GM12878 (cell line): ENCODE measurements at regions not wholly inside any gene's neighbourhood (a gene's known extent, or its start where the extent isn't known, plus 50 kb on each side); places are given as distances from the start of the nearest gene placed in this dataset.
A peak's percentile ranks its signal among the peaks of the same experiment; 100 is the strongest.
"Not testable (repeated sequence)": the region's sequence is repeated elsewhere in the genome, so short reads cannot be mapped to it uniquely, and the experiment has no call there.

Experiments used
- ATAC-seq: fragments of 200-7000 bp; cut with Tn5 transposase; 3 replicates; pipeline ENCODE4 v1.9.1; 2020; ENCODE audit warnings: mild to moderate bottlenecking, moderate library complexity
- BruUV-seq: library from RNA; stranded (reverse); fragments of 400-500 nt; replicated peaks from 2 replicates; lab custom pipeline; 2021; lab: Mats Ljungman, UMichigan
- CTCF ChIA-PET: fragments of 300-600 bp; sonication (Branson Sonifier 250); formaldehyde crosslinking; extraction: SDS; loops from one replicate; lab custom pipeline; 2021; ENCODE audit warnings: inconsistent platforms; lab: Yijun Ruan, JAX
- POLR2A ChIA-PET: fragments of 350-600 bp; formaldehyde crosslinking; extraction: SDS; loops from one replicate; lab custom pipeline; 2021; ENCODE audit warnings: inconsistent platforms; lab: Charles Lee
- RAD21 ChIA-PET: fragments of 300-600 bp; sonication (Branson Sonifier 250); formaldehyde crosslinking; loops from one replicate; lab custom pipeline; 2023; ENCODE audit warnings: antibody characterized with exemption; ENCODE audit not compliant: unreplicated experiment; lab: Charles Lee
- SMC1A ChIA-PET: fragments of 300-600 bp; sonication (Branson Sonifier 250); formaldehyde crosslinking; loops from one replicate; lab custom pipeline; 2023; ENCODE audit not compliant: unreplicated experiment, uncharacterized antibody; lab: Charles Lee
- DNase-seq: peaks from one replicate; pipeline ENCODE4 v3.0.0-alpha.2; 2011; ENCODE audit warnings: low read depth, low spot score
- FAIRE-seq: peaks from 3 replicates; lab custom pipeline; 2011; peaks lifted over from hg19 to GRCh38; lab: Jason Lieb, UNC
- H2AFZ ChIP-seq: 2 replicates; pipeline ENCODE4 v1.6.0; 2011; ENCODE audit warnings: low read depth, low read length, control low read depth; ENCODE audit not compliant: control insufficient read depth
- H3K27ac ChIP-seq: 2 replicates; pipeline ENCODE4 v1.5.1; 2011; ENCODE audit warnings: control low read depth; ENCODE audit not compliant: control insufficient read depth, insufficient read depth
- H3K27me3 ChIP-seq, 2 experiments: replicated peaks in 1 of 2; 2 replicates each; pipeline versions ENCODE4 v1.6.0 to v1.6.1; 2011; ENCODE audit warnings: low read length in 1 of 2; ENCODE audit not compliant: control insufficient read depth in 2 of 2, insufficient read depth in 2 of 2
- H3K36me3 ChIP-seq, 2 experiments: 2 replicates each; pipeline ENCODE4 v1.5.1; 2011; ENCODE audit warnings: low read length in 1 of 2; ENCODE audit not compliant: control insufficient read depth in 2 of 2, insufficient read depth in 2 of 2
- H3K4me1 ChIP-seq: 2 replicates; pipeline ENCODE4 v1.6.1; 2011; ENCODE audit warnings: mild to moderate bottlenecking, low read length, moderate library complexity, mixed read lengths; ENCODE audit not compliant: control insufficient read depth, insufficient read depth
- H3K4me2 ChIP-seq: 2 replicates; pipeline ENCODE4 v1.6.0; 2011; ENCODE audit warnings: control low read depth; ENCODE audit not compliant: control insufficient read depth, insufficient read depth
- H3K4me3 ChIP-seq: fragments of 200-600 bp; sonication (generic); 2 replicates; pipeline ENCODE4 v1.5.1; 2016
- H3K79me2 ChIP-seq: 2 replicates; pipeline ENCODE4 v1.6.0; 2011; ENCODE audit warnings: low read length; ENCODE audit not compliant: control insufficient read depth, insufficient read depth
- H3K9ac ChIP-seq: 2 replicates; pipeline ENCODE4 v1.8.0; 2011; ENCODE audit warnings: low read length, control low read depth, mixed read lengths; ENCODE audit not compliant: control insufficient read depth, insufficient read depth
- H3K9me3 ChIP-seq: replicated peaks from 3 replicates; pipeline ENCODE4 v1.5.1; 2011; ENCODE audit warnings: mild to moderate bottlenecking, low read length; ENCODE audit not compliant: control insufficient read depth, insufficient read depth
- H4K20me1 ChIP-seq: 2 replicates; pipeline ENCODE4 v1.6.0; 2011; ENCODE audit not compliant: control insufficient read depth, insufficient read depth
- BCL11A ChIP-seq: IDR thresholded peaks from 2 replicates; pipeline ENCODE4 v1.6.1; 2011; ENCODE audit warnings: low read depth, low read length
- FOXM1 ChIP-seq: IDR thresholded peaks from 2 replicates; pipeline ENCODE4 v1.6.1; 2012; ENCODE audit warnings: low read depth, mild to moderate bottlenecking, inconsistent platforms, low read length, moderate library complexity
- JUNB ChIP-seq: IDR thresholded peaks from 2 replicates; pipeline ENCODE4 v1.6.1; 2016; ENCODE audit warnings: antibody characterized with exemption, mild to moderate bottlenecking
- MEF2B ChIP-seq: fragments of 450-650 bp; IDR thresholded peaks from 2 replicates; pipeline ENCODE4 v1.6.1; 2018; ENCODE audit warnings: mild to moderate bottlenecking, moderate library complexity; ENCODE audit not compliant: partially characterized antibody, poor library complexity, severe bottlenecking
- MTA2 ChIP-seq: fragments of 450-650 bp; IDR thresholded peaks from 2 replicates; pipeline ENCODE4 v1.6.1; 2016; ENCODE audit warnings: low read depth, mild to moderate bottlenecking, moderate library complexity
- NFIC ChIP-seq: IDR thresholded peaks from 2 replicates; pipeline ENCODE4 v1.6.1; 2012; ENCODE audit warnings: low read depth, mild to moderate bottlenecking, inconsistent platforms, low read length, moderate library complexity
- NFYB ChIP-seq: IDR thresholded peaks from 2 replicates; pipeline ENCODE4 v1.6.1; 2011; ENCODE audit warnings: low read depth, mild to moderate bottlenecking, low read length, improper control_type of control experiment, moderate library complexity; ENCODE audit not compliant: insufficient read depth
- RUNX3 ChIP-seq: IDR thresholded peaks from 2 replicates; pipeline ENCODE4 v1.6.1; 2012; ENCODE audit warnings: low read length, inconsistent platforms
- SPI1 ChIP-seq: IDR thresholded peaks from 2 replicates; pipeline ENCODE4 v1.6.1; 2011; ENCODE audit warnings: low read depth, mild to moderate bottlenecking, low read length, moderate library complexity, borderline replicate concordance; ENCODE audit not compliant: insufficient read depth
- YBX1 ChIP-seq: fragments of 450-650 bp; IDR thresholded peaks from 2 replicates; pipeline ENCODE4 v1.6.1; 2016; ENCODE audit warnings: antibody characterized with exemption
- WGBS: methylation state at CpG from one replicate; pipeline ENCODE4 v1.1.6; 2016; ENCODE audit warnings: low lambda C conversion rate; ENCODE audit not compliant: insufficient replicate concordance, insufficient coverage; ENCODE audit errors: missing lambda C conversion rate; 5-methylcytosine and 5-hydroxymethylcytosine counted together
- in situ Hi-C: fragments of 300-500 bp; cut with MboI; formaldehyde crosslinking; loops from 9 replicates; pipeline ENCODE4 v1.14.3; 2018; ENCODE audit warnings: mixed read lengths
- intact Hi-C: fragments of 100-400 bp; cut with micrococcal nuclease; formaldehyde crosslinking; loops from one replicate; pipeline ENCODE4 v1.14.2; 2022; ENCODE audit not compliant: unreplicated experiment

DNA sequence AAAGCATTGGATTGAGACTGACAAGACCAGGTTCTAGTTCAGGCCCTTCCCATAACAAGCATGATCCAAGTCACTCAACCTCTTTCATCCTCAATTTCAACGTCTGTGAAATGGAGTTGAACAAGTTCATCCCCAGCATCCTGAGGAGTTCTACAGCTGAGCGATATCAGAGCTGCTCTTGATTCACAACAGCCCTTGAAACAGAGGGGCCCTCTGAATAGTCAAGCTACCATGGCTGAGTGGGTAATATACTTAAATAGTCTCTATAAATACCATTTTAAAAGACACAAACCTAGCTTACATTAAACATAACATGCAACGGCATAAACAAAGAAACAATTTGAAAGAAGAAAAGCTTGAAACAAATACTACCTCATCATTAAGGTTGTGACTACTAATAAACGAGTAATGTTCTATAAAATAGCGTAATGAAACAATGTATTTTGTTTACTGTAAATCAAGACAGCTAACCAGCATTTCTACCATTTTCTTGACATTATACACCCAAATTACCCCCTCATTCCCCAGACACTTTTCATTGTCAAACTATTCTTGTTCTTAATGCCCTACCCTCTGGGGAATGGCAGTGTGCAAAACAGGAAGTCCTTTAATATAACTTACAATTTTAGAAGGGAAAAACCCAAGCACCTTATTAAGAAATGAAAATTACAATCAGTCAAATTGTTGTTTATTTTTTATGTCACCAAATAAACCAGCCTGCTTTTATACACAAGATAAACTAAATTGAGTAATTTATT, 202.3 kb downstream of the PARM1 start:
- SMC1A ChIA-PET: interaction anchor here (0.5 to 1.2 kb wide), 3 partner anchors 45 to 260 kb away, joined by 3 to 6 read pairs (median 3); no protein-coding TSS in a partner anchor
- in situ Hi-C loops: no loop called here
- H3K27ac ChIP-seq: no peak overlapping the region
- no peaks in the 10 kb centered on the region for H3K36me3 ChIP-seq
- H3K9me3 ChIP-seq: no peaks in the 10 kb centered on the region
- TF ChIP-seq JUNB (peak; percentile 24; the same call in 1 of the 2 replicates), BCL11A (0 out of 2 replicates have a peak, but pooled peaks have one; percentile 16), NFYB (no peak), YBX1 (no peak), NFIC (peak; percentile 78), FOXM1 (peak; percentile 52; the same call in 1 of the 2 replicates), MEF2B (peak; percentile 95), MTA2 (peak; percentile 69; the same call in 1 of the 2 replicates), SPI1 (peak; percentile 67; the same call in 1 of the 2 replicates), RUNX3 (peak; percentile 15; the same call in 1 of the 2 replicates)
- TF ChIP-seq, all 136 proteins: peak for 8
- Histone ChIP-seq H3K79me2 (no peaks in the 10 kb centered on the region), H3K4me2 (no peak overlapping the region), H3K4me1 (no peaks in the 10 kb centered on the region), H3K9ac (no peak overlapping the region), H3K27me3 (no peaks in the 10 kb centered on the region), H4K20me1 (no peaks in the 10 kb centered on the region), H3K4me3 (no peak overlapping the region), H2AFZ (0 out of 2 replicates have a peak overlapping the region, but pooled peaks have one; percentile 1)
- intact Hi-C loops: no loop called here
- no TSS peak for BruUV-seq
- WGBS: 8% methylated on average over 5 of the region's 5 CpGs
- no peak for FAIRE-seq
- ChIA-PET RAD21 (interaction anchor here (0.8 to 1.4 kb wide), 2 partner anchors 165 to 202 kb away, joined by 3 to 5 read pairs; partner anchors contain the start of gene PARM1), POLR2A (interaction anchor here (0.5 kb wide), 1 partner anchor 64 kb away, joined by 3 read pairs; no protein-coding TSS in a partner anchor), CTCF (no interaction called here)
- ATAC-seq: peak; percentile 92
- DNase-seq: peak; percentile 16

DNA sequence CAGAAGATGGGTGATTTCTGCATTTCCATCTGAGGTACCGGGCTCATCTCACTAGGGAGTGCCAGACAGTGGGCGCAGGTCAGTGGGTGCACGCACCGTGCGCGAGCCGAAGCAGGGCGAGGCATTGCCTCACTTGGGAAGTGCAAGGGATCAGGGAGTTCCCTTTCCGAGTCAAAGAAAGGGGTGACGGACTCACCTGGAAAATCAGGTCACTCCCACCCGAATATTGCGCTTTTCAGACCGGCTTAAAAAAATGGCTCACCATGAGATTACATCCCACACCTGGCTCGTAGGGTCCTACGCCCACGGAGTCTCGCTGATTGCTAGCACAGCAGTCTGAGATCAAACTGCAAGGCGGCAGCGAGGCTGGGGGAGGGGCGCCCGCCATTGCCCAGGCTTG, 194.0 kb downstream of the PARM1 start:
- RAD21 ChIA-PET, CTCF ChIA-PET, BruUV-seq: not testable (repeated sequence)

More for the DNA sequence above, 194.0 kb downstream of the PARM1 start:
- intact Hi-C loops, H3K4me2 ChIP-seq, H2AFZ ChIP-seq, H3K9ac ChIP-seq, FAIRE-seq, H3K27me3 ChIP-seq, POLR2A ChIA-PET, ATAC-seq, H3K9me3 ChIP-seq, H3K4me3 ChIP-seq, H3K79me2 ChIP-seq, H3K36me3 ChIP-seq, H4K20me1 ChIP-seq, in situ Hi-C loops, SMC1A ChIA-PET, DNase-seq, H3K4me1 ChIP-seq, H3K27ac ChIP-seq: not testable (repeated sequence)
- WGBS: 59% methylated on average over 9 of the region's 21 CpGs
